NT2/D1 (cell line): ENCODE measurements at regions not wholly inside any gene's neighbourhood (a gene's known extent, or its start where the extent isn't known, plus 50 kb on each side); places are given as distances from the start of the nearest gene placed in this dataset.

Experiments
- SUZ12 ChIP-seq: IDR thresholded peaks from 2 replicates; pipeline ENCODE4 v1.6.1; 2011; ENCODE audit not compliant: insufficient read length, insufficient read depth; ENCODE audit errors: extremely low read depth
- YY1 ChIP-seq: IDR thresholded peaks from 2 replicates; pipeline ENCODE4 v1.6.1; 2011; ENCODE audit not compliant: insufficient read length, insufficient read depth
- ZNF274 ChIP-seq: IDR thresholded peaks from 2 replicates; pipeline ENCODE4 v1.6.1; 2011; ENCODE audit warnings: mild to moderate bottlenecking, low read depth, low read length

DNA sequence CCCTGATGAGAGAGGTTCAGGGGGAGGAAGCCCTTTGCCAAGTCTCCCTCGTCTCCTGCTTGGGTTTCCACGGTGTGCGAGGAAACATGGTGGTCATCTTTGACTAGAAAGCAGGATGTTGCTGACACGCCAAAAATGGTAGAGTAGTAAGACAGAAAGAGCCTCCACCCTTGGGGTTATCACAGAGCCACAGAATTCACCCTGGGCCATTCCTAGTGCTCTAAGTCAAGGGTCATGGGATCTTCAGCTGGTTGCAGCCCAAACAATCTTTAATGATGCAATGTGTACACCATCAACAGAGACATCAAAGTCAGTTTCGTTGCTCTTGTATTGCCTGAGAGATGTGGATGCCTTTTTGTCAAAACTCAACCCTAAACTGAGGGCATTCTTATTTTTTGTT, 201.9 kb downstream of the LY86 start:
- no peak for TF ChIP-seq SUZ12
- no peak for TF ChIP-seq ZNF274
- TF ChIP-seq YY1: no peak
